B cell (primary cell): ENCODE measurements at regions not wholly inside any gene's neighbourhood (a gene's known extent, or its start where the extent isn't known, plus 50 kb on each side); places are given as distances from the start of the nearest gene placed in this dataset.

Source experiments
- ATAC-seq: fragments of 200-7000 bp; cut with Tn5 transposase; one replicate; pipeline ENCODE4 v1.10.0; 2021; ENCODE audit warnings: low read depth, mild to moderate bottlenecking, moderate number of reproducible peaks, moderate library complexity
- CTCF ChIA-PET: fragments of 350-600 bp; sonication (Branson Sonifier 250); formaldehyde crosslinking; loops from one replicate; lab custom pipeline; 2021; ENCODE audit warnings: antibody characterized with exemption, inconsistent platforms; lab: Charles Lee
- POLR2A ChIA-PET: fragments of 350-600 bp; sonication (Branson Sonifier 250); formaldehyde crosslinking; loops from one replicate; lab custom pipeline; 2021; ENCODE audit warnings: antibody characterized with exemption; lab: Charles Lee
- DNase-seq: peaks from one replicate; pipeline ENCODE4 v3.0.0; 2013
- H2AFZ ChIP-seq: 2 replicates; pipeline ENCODE4 v1.6.1; 2012; ENCODE audit warnings: mild to moderate bottlenecking, low read depth, low read length; ENCODE audit not compliant: insufficient read depth, poor library complexity, severe bottlenecking
- H3K27ac ChIP-seq, 2 donors: 1 replicate in 1 of 2; 2 replicates in 1 of 2; pipeline ENCODE4 v1.5.1; 2012 to 2013; ENCODE audit warnings: low read length in 2 of 2, mild to moderate bottlenecking in 2 of 2, moderate library complexity in 1 of 2
- H3K27me3 ChIP-seq, 4 experiments: fragments of 200-600 bp in 1 of 4; sonication (generic) in 1 of 4; replicated peaks in 1 of 4; 1 replicate in 2 of 4; 2 replicates in 2 of 4; pipeline versions ENCODE4 v1.6.1 to v1.7.0; 2013 to 2016; ENCODE audit warnings: low read length in 3 of 4, mild to moderate bottlenecking in 2 of 4, mixed read lengths in 1 of 4, moderate library complexity in 1 of 4; ENCODE audit not compliant: insufficient read depth in 4 of 4, control insufficient read depth in 3 of 4; ENCODE audit errors: control extremely low read depth in 1 of 4
- H3K36me3 ChIP-seq, 2 experiments: replicated peaks in 1 of 2; 1 replicate in 1 of 2; 2 replicates in 1 of 2; pipeline versions ENCODE4 v1.6.1 to v1.7.1; 2013; ENCODE audit warnings: low read length in 1 of 2; ENCODE audit not compliant: insufficient read depth in 2 of 2, control insufficient read depth in 1 of 2; ENCODE audit errors: control extremely low read depth in 1 of 2, extremely low read depth in 1 of 2
- H3K4me1 ChIP-seq, 2 donors: fragments of 200-600 bp in 1 of 2; sonication (generic) in 1 of 2; 1 replicate in 1 of 2; 2 replicates in 1 of 2; pipeline versions ENCODE4 v1.5.1 to v1.6.1; 2013 to 2017; ENCODE audit warnings: low read length in 2 of 2; ENCODE audit not compliant: control insufficient read depth in 2 of 2, insufficient read depth in 2 of 2
- H3K4me2 ChIP-seq: replicated peaks from 2 replicates; pipeline ENCODE3; 2012; ENCODE audit warnings: mild to moderate bottlenecking, low read depth, low read length; ENCODE audit not compliant: poor library complexity, severe bottlenecking
- H3K4me3 ChIP-seq, 5 experiments: fragments of 200-600 bp in 1 of 5; sonication (generic) in 1 of 5; 1 replicate in 3 of 5; 2 replicates in 2 of 5; pipeline versions ENCODE4 v1.5.1 to v1.7.0; 2011 to 2016; ENCODE audit warnings: low read length in 4 of 5, mild to moderate bottlenecking in 4 of 5, low read depth in 2 of 5, control low read depth in 1 of 5, moderate library complexity in 1 of 5; ENCODE audit not compliant: insufficient read depth in 1 of 5; ENCODE audit errors: control extremely low read depth in 1 of 5, extremely low read depth in 1 of 5
- H3K79me2 ChIP-seq: fragments of 200-600 bp; sonication (generic); one replicate; pipeline ENCODE4 v1.6.0; 2016; ENCODE audit warnings: low read length; ENCODE audit not compliant: control insufficient read depth, insufficient read depth
- H3K9ac ChIP-seq: fragments of 200-600 bp; sonication (generic); 2 replicates; pipeline ENCODE4 v1.6.1; 2017; ENCODE audit warnings: mild to moderate bottlenecking, low read length, moderate library complexity
- H3K9me3 ChIP-seq, 3 donors: one replicate each; pipeline versions ENCODE4 v1.6.1 to v1.7.1; 2013; ENCODE audit warnings: low read length in 2 of 3; ENCODE audit not compliant: control insufficient read depth in 2 of 3, insufficient read depth in 1 of 3; ENCODE audit errors: control extremely low read depth in 1 of 3
- H4K20me1 ChIP-seq: 2 replicates; pipeline ENCODE4 v1.6.0; 2012; ENCODE audit warnings: mild to moderate bottlenecking, low read length; ENCODE audit not compliant: insufficient read depth, control insufficient read depth, poor library complexity, severe bottlenecking
- H3K27ac Mint-ChIP-seq: one replicate; pipeline ENCODE4 v1.8.0; 2021; ENCODE audit warnings: mixed read lengths
- H3K27me3 Mint-ChIP-seq: one replicate; pipeline ENCODE4 v1.8.0; 2021; ENCODE audit warnings: mixed read lengths
- H3K4me1 Mint-ChIP-seq: one replicate; pipeline ENCODE4 v1.8.0; 2021; ENCODE audit warnings: mixed read lengths
- H3K4me3 Mint-ChIP-seq: one replicate; pipeline ENCODE4 v1.8.0; 2021; ENCODE audit warnings: mixed read lengths
- H3K9me3 Mint-ChIP-seq: one replicate; pipeline ENCODE4 v1.8.0; 2022; ENCODE audit warnings: mixed read lengths; ENCODE audit not compliant: insufficient read depth
- EZH2 ChIP-seq: IDR thresholded peaks from 2 replicates; pipeline ENCODE4 v1.6.1; 2012; ENCODE audit warnings: borderline replicate concordance, low read depth, mild to moderate bottlenecking, moderate library complexity, low read length; ENCODE audit not compliant: insufficient read depth, poor library complexity, severe bottlenecking
- WGBS: methylation state at CpG from one replicate; pipeline ENCODE4 v1.1.5; 2013; ENCODE audit warnings: missing lambda C conversion rate; ENCODE audit not compliant: insufficient coverage; 5-methylcytosine and 5-hydroxymethylcytosine counted together
- intact Hi-C: fragments of 100-400 bp; cut with micrococcal nuclease; formaldehyde crosslinking; loops from one replicate; pipeline ENCODE4 v1.10.0; 2022
- TF ChIP-seq, protein P1 (sequence below): fragments of 200-600 bp; IDR thresholded peaks from one replicate; pipeline ENCODE4 v1.8.0; 2022; ENCODE audit warnings: antibody characterized with exemption, mild to moderate bottlenecking

DNA sequence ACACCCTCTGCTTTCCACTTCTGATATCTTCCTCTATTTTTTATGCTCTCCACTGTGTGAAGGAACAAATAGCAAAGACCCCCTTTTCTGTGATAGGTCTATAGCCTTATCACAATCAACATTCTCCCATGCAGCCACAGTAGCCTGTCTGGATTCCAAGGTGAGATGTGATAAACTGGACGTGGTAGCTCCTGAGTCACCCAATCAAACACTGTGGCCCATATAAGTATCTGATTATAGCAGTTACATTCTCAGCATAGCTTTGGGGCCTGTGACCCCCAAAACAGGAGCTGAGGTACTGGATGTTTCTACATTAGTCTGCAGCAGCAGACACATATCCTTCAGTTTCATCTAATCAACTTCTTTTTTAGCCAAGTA, 172.7 kb upstream of the IGFBP7 start:
- no peak overlapping the region for H3K27ac ChIP-seq
- DNase-seq = no peak
- ATAC-seq = no peak
- intact Hi-C loops = no loop called here
- no CpG with 5 or more reads among the region's 1 CpG for WGBS
- Mint-ChIP-seq H3K9me3 (no peaks in the 10 kb centered on the region), H3K4me3 (no peak overlapping the region), H3K27me3 (peaks cover 3% of the 10 kb centered on the region), H3K4me1 (no peaks in the 10 kb centered on the region), H3K27ac (no peak overlapping the region)
- no peak overlapping the region for H3K4me2 ChIP-seq
- no peak for TF ChIP-seq EZH2
- TF ChIP-seq, protein P1, sequence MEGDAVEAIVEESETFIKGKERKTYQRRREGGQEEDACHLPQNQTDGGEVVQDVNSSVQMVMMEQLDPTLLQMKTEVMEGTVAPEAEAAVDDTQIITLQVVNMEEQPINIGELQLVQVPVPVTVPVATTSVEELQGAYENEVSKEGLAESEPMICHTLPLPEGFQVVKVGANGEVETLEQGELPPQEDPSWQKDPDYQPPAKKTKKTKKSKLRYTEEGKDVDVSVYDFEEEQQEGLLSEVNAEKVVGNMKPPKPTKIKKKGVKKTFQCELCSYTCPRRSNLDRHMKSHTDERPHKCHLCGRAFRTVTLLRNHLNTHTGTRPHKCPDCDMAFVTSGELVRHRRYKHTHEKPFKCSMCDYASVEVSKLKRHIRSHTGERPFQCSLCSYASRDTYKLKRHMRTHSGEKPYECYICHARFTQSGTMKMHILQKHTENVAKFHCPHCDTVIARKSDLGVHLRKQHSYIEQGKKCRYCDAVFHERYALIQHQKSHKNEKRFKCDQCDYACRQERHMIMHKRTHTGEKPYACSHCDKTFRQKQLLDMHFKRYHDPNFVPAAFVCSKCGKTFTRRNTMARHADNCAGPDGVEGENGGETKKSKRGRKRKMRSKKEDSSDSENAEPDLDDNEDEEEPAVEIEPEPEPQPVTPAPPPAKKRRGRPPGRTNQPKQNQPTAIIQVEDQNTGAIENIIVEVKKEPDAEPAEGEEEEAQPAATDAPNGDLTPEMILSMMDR = no peak
- ChIA-PET CTCF (no interaction called here), POLR2A (no interaction called here)
- no peaks in the 10 kb centered on the region for H3K36me3 ChIP-seq
- H4K20me1 ChIP-seq = no peaks in the 10 kb centered on the region
- no peaks in the 10 kb centered on the region for H3K27me3 ChIP-seq
- no peaks in the 10 kb centered on the region for H3K9me3 ChIP-seq
- no peaks in the 10 kb centered on the region for H3K4me1 ChIP-seq
- no peak overlapping the region for H3K4me3 ChIP-seq
- no peak overlapping the region for H3K9ac ChIP-seq
- H3K79me2 ChIP-seq = no peaks in the 10 kb centered on the region
- H2AFZ ChIP-seq = no peak overlapping the region

DNA sequence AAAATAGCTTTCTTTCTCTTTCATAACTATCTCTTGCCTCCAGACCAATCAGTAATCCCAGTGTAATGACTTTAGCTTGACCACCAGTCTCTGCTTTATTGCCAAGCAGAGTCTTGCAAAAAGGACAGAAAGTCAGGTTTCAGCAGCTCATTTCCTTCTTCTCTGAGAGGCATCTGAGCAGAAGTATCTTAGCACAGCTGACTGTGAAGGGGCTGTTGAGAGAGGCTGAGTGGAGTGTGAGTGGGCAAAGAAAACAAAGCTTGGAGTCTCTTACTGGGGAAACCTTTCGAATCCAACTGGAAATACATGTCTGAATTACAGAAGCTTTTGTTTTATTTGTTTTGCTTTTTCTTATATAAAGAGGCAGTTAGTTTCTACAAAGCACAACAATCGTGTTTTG, 170.3 kb upstream of the IGFBP7 start:
- H3K9ac ChIP-seq = no peak overlapping the region
- CTCF ChIA-PET = no interaction called here

More for the DNA sequence above, 170.3 kb upstream of the IGFBP7 start:
- Histone ChIP-seq H3K4me2 (no peak overlapping the region), H3K79me2 (no peaks in the 10 kb centered on the region), H3K27me3 (no peaks in the 10 kb centered on the region), H3K4me1 (no peaks in the 10 kb centered on the region), H3K36me3 (no peaks in the 10 kb centered on the region), H3K27ac (no peak overlapping the region), H3K4me3 (no peak overlapping the region), H3K9me3 (no peaks in the 10 kb centered on the region), H4K20me1 (no peaks in the 10 kb centered on the region), H2AFZ (no peak overlapping the region)
- intact Hi-C loops = no loop called here
- no CpG with 5 or more reads among the region's 2 CpGs for WGBS
- POLR2A ChIA-PET = no interaction called here
- ATAC-seq (no peak), DNase-seq (no peak)
- no peak overlapping the region for H3K4me3 Mint-ChIP-seq
- no peaks in the 10 kb centered on the region for H3K9me3 Mint-ChIP-seq
- peaks cover 3% of the 10 kb centered on the region for H3K27me3 Mint-ChIP-seq
- no peak for TF ChIP-seq EZH2
- TF ChIP-seq, protein P1 = no peak
- H3K27ac Mint-ChIP-seq = no peak overlapping the region
- no peaks in the 10 kb centered on the region for H3K4me1 Mint-ChIP-seq
